ENCODE measurements at regions not wholly inside any gene's neighbourhood (a gene's known extent, or its start where the extent isn't known, plus 50 kb on each side); places are given as distances from the start of the nearest gene placed in this dataset.
"Not testable (repeated sequence)": the region's sequence is repeated elsewhere in the genome, so short reads cannot be mapped to it uniquely, and the experiment has no call there.

DNA sequence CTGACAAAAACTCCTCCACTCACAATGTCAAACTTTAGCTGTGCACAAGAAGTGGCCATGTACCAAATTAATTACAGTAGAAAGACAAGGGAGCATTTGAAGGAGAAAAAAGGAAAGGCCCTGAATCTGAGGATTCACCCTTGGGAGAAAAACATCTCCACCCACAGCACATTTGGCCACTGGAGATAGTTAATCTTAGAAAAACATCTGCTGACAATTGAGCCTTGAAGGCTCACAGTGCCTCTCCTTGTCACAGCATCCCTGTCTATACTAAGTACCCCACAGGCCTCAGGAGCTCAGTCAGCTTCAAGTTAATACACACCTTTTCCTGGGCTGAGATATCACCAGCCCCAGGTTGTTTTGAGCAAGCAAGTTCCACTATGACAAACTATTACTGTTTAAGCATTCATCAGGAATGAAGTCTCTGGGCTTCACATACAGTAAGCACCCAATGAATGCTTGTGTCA is 78.1 kb upstream of the SETMAR start:
- no peak for FAIRE-seq

DNA sequence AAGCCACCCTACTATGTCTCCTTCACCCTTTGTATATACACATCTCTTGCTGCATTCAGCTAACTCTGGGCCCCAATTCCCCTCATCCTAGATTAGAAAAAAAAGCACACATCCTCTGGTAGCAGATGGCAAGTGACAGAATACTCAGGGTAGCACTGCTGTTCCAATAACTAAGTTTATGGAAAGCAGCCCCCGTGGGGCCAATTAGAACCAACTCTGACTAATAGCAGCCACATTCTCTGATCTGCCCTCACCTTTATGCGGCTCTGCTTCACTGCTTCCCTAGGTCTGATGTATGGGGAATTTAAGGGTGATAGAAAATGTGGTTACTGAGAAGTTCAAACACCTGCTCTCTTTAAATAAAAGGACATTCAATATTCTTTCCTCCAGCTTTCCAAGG is 74.9 kb upstream of the SETMAR start:
- FAIRE-seq = no peak

DNA sequence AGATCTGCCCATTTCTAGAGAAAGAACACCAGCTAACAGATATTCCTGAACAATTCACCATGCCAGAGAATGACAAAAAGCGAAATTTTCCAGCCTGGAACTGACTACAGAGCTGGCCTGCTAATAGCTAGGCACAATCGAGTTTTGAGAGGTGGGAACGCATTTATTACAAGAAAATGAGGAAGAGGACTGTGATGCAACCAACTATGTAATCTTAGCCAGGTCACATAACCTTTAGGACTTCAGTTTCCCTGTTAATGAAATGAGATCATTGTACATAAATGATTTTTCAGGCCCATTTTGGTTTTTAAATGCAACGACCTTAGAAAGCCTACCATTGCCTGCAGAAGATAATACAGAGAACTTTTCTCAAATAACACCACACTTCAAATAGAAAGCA is 72.1 kb upstream of the SETMAR start:
- no peak for FAIRE-seq

DNA sequence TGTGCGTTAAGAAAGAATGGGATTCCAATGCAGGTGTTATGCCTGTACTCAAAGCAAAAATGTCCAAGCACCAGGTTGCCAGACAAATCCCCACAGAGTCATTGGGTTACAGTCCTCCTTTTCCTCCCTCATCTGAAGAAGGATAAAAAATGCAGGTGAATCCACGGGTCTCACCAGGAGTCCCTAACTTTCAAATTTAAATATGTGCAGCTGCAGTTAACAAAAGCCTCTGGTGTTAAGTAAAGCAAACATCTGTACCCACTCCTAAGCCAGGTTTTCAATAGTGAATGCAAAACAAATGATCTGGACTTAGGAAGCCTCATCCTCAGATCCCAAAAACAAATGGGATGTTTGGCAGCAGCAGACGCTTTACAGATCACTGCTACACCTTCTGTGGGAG is 70.4 kb upstream of the SETMAR start:
- no peak for FAIRE-seq

DNA sequence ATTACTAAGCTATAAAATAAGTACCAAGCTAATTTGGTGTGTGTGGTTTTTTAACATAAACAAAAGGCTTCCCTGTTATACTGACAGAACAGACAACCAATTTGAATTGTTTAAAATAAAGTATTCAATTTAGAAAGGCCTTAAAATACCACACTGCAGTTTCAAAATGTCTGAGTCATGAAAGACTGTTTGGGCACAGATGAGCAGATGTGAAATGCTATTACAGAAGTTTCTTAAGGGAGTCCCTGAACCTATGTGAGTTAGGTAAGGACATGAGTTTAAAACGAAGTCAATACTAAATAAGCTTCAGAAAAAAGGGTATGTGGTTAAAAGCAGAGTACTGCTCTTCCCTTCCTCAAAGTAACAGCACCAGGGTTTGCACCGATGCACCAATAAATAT is 69.7 kb upstream of the SETMAR start:
- FAIRE-seq = no peak

DNA sequence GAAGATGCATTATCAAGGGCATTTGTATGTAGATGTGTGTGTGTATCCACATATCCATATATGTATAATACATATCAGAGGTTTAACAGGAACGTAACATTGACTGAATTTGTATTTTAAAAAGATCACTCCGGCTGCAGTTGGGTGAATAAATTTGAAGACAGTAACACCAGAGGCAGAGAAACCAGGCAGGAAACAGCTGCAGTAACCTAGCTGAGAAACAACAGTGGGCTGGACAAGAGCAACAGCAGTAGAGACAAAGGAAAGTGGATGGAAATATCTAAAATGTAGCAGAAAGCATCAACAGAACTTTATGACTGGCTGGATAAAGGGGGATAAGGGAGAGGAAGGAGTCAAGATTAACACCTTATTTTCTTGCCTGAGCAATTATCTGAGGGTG is 68.3 kb upstream of the SETMAR start:
- FAIRE-seq = no peak

DNA sequence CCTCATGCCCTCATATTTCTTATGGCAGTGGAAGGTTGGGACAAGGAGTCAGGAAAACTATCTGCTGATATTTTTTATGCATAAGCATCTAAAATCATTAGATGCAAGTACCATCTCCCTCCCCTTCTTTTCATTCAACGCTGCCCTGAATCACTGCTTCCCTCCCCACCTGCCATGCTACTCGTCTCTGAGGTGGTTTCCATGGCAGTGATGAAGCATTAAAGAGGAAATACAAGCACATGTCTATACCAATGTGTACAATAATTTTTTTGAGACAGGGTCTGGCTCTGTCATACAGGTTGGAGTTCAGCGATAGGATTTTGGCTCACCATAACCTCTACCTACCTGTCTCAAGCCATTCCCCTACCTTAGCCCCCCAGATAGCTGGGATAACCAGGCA is 67.5 kb upstream of the SETMAR start:
- FAIRE-seq = no peak

DNA sequence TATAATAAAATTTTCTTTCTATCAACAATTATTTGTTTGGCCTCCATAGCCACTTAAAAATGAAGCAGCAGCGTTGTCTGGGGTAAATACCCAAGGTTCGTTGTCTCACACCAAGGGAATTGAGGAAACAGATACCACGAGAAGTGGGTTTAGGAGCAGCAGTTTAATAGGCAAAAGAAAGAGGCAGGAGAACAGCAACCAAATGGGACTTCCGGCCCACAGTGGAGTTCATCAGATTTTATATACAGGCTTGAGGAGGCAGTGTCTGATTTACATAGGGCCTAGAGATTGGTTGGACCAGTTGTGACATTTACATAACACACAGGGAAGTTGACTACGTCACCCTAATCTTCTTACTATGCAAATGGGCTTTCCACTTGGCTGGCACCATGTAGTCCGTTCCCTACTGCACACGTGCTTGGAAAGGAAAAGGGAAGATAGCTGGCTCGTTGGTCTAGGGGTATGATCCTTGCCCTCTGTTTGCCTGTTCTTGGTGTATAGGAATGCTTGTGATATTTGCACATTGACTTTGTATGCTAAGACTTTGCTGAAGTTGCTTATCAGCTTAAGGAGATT is 61.5 kb upstream of the SETMAR start:
- no peak for FAIRE-seq

DNA sequence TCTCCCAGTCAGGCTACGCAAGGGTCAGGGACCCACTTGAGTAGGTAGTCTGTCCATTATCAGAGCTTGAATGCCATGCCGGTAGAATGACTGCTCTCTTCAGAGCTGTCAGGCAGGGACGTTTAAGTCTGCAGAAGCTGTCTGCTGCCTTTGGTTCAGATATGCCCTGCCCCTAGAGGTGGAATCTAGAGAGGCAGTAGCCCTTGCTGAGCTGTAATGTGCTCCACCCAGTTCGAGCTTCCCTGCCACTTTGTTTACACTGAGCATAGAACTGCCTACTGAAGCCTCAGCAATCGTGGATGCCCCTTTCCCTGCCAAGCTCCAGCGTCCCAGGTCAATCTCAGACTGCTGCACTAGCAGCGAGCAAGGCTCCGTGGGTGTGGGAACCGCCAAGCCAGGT is 57.5 kb upstream of the SETMAR start:
- FAIRE-seq = no peak

DNA sequence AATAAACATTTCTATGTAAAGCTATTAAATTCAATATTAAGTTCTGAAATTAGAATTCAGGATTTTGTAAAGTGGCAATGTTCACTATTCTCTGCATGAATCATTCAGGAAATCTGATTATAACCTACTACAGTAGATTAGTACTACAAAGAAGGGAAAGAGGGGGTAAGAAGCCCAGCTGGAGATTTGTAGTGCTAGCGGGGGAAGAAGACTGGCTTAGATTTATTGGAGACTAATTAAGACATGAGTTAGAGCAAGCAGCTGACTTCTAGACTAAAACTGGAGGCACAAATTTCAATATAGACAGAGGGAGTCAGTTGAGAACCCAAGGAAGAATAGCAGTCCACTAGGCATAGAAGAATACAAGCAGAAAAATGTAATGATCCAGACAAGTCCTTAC is 55.8 kb upstream of the SETMAR start:
- no peak for FAIRE-seq

DNA sequence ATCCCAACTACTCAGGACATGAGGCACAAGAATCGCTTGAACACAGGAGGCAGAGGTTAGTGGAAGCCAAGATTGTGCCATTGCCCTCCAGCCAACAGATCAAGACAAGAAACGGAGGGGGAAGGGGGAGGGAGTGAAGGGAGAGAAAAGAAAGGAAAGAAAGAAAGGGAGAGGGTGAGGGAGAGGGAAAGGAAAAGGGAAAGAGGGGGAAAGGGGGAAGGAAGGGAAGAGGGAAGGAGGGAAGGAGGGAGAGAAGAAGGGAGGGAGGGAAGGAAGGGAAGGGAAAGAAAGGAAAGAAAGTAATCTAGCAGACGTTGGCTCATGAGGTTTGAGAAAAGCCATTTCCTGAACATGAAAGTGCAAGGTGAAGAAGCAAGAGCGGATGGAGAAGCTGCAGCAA is 53.1 kb upstream of the SETMAR start:
- FAIRE-seq = no peak

DNA sequence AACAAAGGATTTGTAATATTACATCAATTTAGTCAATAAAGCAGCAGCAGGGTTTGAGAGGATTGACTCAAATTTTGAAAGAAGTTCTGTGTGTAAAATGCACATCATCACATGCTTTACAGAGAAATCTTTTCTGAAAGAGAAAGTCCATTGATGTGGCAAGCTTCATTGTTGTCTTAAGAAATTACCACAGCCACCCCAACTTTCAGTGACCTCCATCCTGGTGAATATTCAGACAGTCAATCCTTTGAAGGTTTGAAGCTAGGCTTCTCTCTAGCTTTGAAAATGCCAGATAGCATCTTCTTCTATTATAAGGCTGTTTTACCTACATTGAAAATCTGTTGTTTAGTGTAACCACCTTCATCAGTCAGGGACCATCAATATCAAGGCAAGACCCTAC is 51.8 kb upstream of the SETMAR start:
- FAIRE-seq = no peak

DNA sequence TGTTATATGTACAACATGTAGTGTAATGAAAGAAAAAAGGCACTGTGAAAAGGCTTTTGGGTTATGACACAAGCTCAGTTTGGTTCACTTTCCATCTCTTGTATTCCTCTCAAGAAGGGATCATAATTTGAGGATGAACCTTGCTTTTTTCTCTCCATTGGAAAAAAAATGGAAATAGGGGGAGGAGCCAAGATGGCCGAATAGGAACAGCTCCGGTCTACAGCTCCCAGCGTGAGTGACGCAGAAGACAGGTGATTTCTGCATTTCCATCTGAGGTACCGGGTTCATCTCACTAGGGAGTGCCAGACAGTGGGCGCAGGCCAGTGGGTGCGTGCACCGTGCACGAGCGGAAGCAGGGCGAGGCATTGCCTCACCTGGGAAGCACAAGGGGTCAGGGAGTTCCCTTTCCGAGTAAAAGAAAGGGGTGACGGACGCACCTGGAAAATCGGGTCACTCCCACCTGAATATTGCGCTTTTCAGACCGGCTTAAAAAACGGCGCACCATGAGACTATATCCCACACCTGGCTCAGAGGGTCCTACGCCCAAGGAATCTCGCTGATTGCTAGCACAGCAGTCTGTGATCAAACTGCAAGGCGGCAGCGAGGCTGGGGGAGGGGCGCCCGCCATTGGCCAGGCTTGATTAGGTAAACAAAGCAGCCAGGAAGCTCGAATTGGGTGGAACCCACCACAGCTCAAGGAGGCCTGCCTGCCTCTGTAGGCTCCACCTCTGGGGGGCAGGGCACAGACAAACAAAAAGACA is 49.9 kb upstream of the SETMAR start:
- not testable (repeated sequence) for FAIRE-seq
